Bronchial epithelial cell (primary cell): ENCODE measurements at regions not wholly inside any gene's neighbourhood (a gene's known extent, or its start where the extent isn't known, plus 50 kb on each side); places are given as distances from the start of the nearest gene placed in this dataset.
"Not testable (repeated sequence)": the region's sequence is repeated elsewhere in the genome, so short reads cannot be mapped to it uniquely, and the experiment has no call there.

Experiments
- DNase-seq: peaks from one replicate; pipeline ENCODE4 v3.0.0-alpha.2; 2010; ENCODE audit warnings: low read depth
- FAIRE-seq: peaks from 2 replicates; lab custom pipeline; 2011; peaks lifted over from hg19 to GRCh38; lab: Jason Lieb, UNC
- H3K27me3 ChIP-seq: 2 replicates; pipeline ENCODE4 v1.5.1; 2011; ENCODE audit warnings: low read length; ENCODE audit not compliant: control insufficient read depth, insufficient read depth
- H3K36me3 ChIP-seq: 2 replicates; pipeline ENCODE4 v1.5.1; 2011; ENCODE audit warnings: low read length; ENCODE audit not compliant: control insufficient read depth, insufficient read depth
- H3K4me3 ChIP-seq: 2 replicates; pipeline ENCODE4 v1.5.1; 2011; ENCODE audit warnings: mild to moderate bottlenecking, low read depth, low read length, control low read depth
- TF ChIP-seq, protein P1 (sequence below): IDR thresholded peaks from 2 replicates; pipeline ENCODE4 v1.5.1; 2011; ENCODE audit warnings: mild to moderate bottlenecking, moderate library complexity, low read length, control low read depth, inconsistent platforms; ENCODE audit not compliant: insufficient read depth, severe bottlenecking

DNA sequence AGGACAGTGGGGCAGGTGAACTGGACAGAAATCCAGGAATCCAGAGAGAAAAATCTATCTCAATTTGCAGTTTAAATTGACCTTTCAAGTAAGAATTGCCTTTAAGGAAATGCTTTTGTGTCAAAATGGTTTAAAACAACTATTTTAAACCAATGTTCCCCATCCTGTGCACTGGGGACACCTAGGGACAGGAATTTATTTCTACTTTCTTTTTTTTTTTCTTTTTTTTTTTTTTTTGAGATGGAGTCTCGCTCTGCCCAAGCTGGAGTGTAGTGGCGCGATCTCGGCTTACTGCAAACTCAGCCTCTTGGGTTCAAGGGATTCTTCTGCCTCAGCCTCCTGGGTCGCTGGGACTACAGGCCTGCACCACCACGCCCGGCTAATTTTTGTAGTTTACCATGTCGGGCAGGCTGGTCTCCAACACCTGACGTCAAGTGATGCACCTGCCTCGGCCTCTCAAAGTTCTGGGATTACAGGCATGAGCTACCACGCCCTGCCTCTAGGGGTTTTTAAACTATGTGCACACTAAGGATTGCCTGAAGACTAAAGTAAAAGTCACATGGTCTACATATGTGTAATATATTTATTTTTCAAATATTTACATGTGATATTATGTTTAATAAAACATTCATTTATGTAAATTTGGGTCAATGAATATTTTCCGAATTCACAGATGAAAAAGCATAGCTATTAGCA, 1213.4 kb downstream of the STIM2 start:
- H3K4me3 ChIP-seq, result no peak overlapping the region
- no peak for FAIRE-seq
- no peaks in the 10 kb centered on the region for H3K36me3 ChIP-seq
- DNase-seq, result no peak
- TF ChIP-seq, protein P1, sequence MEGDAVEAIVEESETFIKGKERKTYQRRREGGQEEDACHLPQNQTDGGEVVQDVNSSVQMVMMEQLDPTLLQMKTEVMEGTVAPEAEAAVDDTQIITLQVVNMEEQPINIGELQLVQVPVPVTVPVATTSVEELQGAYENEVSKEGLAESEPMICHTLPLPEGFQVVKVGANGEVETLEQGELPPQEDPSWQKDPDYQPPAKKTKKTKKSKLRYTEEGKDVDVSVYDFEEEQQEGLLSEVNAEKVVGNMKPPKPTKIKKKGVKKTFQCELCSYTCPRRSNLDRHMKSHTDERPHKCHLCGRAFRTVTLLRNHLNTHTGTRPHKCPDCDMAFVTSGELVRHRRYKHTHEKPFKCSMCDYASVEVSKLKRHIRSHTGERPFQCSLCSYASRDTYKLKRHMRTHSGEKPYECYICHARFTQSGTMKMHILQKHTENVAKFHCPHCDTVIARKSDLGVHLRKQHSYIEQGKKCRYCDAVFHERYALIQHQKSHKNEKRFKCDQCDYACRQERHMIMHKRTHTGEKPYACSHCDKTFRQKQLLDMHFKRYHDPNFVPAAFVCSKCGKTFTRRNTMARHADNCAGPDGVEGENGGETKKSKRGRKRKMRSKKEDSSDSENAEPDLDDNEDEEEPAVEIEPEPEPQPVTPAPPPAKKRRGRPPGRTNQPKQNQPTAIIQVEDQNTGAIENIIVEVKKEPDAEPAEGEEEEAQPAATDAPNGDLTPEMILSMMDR, result no peak
- no peaks in the 10 kb centered on the region for H3K27me3 ChIP-seq

DNA sequence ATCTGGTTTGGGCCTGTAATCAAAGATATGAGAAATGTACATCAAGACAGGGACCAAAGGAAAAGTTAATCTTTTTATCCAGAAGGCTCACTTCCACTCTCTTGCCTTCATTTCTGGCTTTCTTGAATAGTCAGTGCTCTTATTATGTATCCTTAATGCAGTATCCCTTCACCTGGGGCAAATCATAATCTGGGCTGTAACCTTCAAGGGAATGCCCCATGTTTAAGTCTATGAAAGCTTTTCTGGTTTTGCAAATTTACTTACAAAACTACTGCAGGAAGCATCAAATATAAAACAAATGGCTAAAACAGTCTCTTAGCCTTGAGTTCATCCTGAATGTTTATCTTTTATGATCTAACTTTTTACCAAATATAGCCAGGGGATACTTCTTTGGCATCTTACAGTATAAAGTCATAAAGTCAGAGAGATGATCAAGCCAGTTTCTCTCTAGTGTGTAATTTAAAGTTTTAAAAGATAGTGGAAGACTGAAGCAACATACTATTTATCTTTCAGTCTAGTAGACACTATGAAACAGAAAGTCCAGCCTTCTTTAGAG, 1214.8 kb downstream of the STIM2 start:
- FAIRE-seq (no peak), DNase-seq (no peak)
- H3K4me3 ChIP-seq, result no peak overlapping the region
- H3K36me3 ChIP-seq, result no peaks in the 10 kb centered on the region
- TF ChIP-seq, protein P1, result no peak
- no peaks in the 10 kb centered on the region for H3K27me3 ChIP-seq

DNA sequence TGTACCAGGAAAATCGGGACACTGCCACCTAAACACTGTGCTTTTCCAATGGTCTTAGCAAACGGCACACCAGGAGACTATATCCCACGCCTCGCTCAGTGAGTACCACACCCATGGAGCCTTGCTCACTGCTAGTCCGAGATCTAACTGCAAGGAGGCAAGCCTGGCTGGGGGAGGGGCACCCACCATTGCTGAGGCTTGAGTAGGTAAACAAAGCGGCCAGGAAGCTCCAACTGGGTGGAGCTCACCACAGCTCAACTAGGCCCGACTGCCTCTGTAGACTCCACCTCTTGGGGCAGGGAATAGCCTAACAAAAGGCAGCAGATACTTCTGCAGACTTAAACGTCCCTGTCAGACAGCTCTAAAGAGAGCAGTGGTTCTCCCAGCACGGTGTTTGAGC, 1216.6 kb downstream of the STIM2 start:
- not testable (repeated sequence) for H3K4me3 ChIP-seq, FAIRE-seq, H3K36me3 ChIP-seq, H3K27me3 ChIP-seq, DNase-seq

DNA sequence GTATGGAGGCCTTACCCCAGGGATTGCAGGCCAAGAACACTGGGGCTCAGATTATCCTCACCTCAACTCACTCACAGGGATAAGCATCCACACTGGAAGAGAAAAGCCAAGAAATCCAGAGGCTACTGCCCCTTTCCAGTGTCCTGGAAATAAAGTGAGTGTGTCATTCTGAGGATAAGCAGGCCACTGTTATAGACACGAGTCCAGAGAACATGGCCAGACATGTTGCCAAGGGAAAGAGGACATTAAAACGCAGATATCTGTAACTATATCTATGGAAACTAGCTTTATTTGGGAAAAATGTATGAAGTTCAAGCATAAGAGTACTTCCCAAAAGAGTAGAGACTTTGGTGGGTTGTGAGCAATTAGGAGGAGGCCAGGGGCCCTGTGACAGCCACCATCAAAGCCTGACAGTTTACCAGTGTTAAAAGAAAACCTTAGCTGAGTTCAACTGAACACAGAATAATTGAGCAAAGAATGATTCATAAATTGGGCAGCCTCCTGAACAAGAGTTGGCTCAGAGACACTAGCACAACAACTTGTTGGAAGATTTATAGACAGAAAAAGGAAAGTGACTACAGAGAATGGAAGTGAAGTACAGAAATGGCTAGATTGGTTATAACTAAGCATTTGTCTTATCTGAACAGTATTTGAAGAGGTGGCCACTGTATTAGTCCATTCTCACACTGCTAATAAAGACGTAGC, 1222.2 kb downstream of the STIM2 start:
- DNase-seq, result peak; percentile 37
- Histone ChIP-seq H3K4me3 (no peak overlapping the region), H3K36me3 (no peaks in the 10 kb centered on the region), H3K27me3 (no peaks in the 10 kb centered on the region)
- TF ChIP-seq, protein P1, result no peak
- no peak for FAIRE-seq

DNA sequence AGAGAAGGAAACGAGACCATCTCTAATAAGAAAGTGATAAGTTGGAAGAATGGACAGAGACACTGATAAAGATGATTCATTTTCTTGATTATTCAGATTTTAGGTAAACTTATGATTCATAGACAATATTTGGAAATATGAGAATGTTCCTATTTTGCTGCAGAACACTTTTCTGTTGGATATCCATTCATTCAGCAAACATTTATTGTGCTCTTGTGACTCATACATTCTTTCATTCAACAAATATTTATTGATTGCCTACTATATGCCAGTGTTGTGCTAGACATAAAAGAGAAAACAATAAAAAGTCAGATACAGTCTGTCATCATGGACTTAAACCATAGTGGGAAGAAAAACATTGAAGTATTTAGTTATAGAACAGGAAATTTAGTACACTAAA, 1232.0 kb downstream of the STIM2 start:
- TF ChIP-seq, protein P1, result no peak
- no peak overlapping the region for H3K4me3 ChIP-seq
- no peaks in the 10 kb centered on the region for H3K36me3 ChIP-seq
- DNase-seq (peak; percentile 78), FAIRE-seq (no peak)
- H3K27me3 ChIP-seq, result no peaks in the 10 kb centered on the region

DNA sequence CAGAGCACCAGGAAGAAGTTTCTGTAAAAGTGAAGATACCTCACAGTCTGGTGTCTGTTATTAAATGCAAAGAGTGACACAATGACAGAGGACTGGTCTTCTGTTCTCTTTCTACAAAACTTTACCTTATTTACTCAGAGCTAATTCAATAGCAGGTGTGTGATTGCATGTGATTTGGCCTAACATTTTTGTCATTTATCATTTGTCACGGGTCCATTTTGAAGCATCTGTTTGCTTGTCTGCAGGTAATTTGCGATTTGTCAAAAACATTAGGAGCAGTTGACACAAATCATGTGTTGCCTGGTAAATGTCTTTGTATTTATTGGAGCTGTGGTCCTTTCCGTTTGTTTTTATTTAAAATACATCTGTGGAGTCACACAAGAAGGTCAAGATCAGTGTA, 1232.4 kb downstream of the STIM2 start:
- FAIRE-seq (no peak), DNase-seq (no peak)
- TF ChIP-seq, protein P1, result no peak
- Histone ChIP-seq H3K36me3 (no peaks in the 10 kb centered on the region), H3K27me3 (no peaks in the 10 kb centered on the region), H3K4me3 (no peak overlapping the region)
